ENCODE measurements at regions not wholly inside any gene's neighbourhood (a gene's known extent, or its start where the extent isn't known, plus 50 kb on each side); places are given as distances from the start of the nearest gene placed in this dataset.

GRCh38 chr1:17907999-17908398, 152.9 kb downstream of the ACTL8 start:
- Histone ChIP-seq H2BK12ac (ENCODE audit: low read depth, low read length) (no peak overlapping the region), H3K4me3 (ENCODE audit: extremely low read depth in 1 of 4, insufficient read depth in 2 of 4, low read depth in 3 of 4, low read length in 4 of 4) (no peak overlapping the region), H3K9me3 (ENCODE audit: insufficient read depth in 2 of 2, low read depth in 1 of 2, low read length in 1 of 2) (no peaks in the 10 kb centered on the region), H3K23ac (ENCODE audit: insufficient read length) (no peak overlapping the region), H2BK20ac (ENCODE audit: low read length) (no peak overlapping the region), H3K79me2 (ENCODE audit: control insufficient read depth in 1 of 2, insufficient read depth in 2 of 2, low read length in 2 of 2) (no peaks in the 10 kb centered on the region), H3K79me1 (ENCODE audit: low read depth, low read length) (no peaks in the 10 kb centered on the region), H2BK5ac (ENCODE audit: low read depth, low read length) (no peak overlapping the region), H3K27ac (ENCODE audit: low read depth, low read length) (no peak overlapping the region), H4K5ac (ENCODE audit: insufficient read length, low read depth, low read length) (no peak overlapping the region), H3K23me2 (ENCODE audit: low read depth, low read length) (no peaks in the 10 kb centered on the region), H2BK120ac (replicated peaks; ENCODE audit: low read depth, low read length) (no peak overlapping the region), H3K18ac (ENCODE audit: extremely low read depth, low read length) (no peak overlapping the region), H3K4ac (replicated peaks; ENCODE audit: insufficient read length, low read depth, low read length) (no peak overlapping the region), H3K4me2 (ENCODE audit: insufficient read depth in 1 of 2, low read depth in 2 of 2, low read length in 2 of 2) (no peak overlapping the region), H3K9ac (replicated peaks in 1 of 4; ENCODE audit: extremely low read depth in 1 of 4, low read depth in 3 of 4, low read length in 3 of 4) (no peak overlapping the region), H4K8ac (ENCODE audit: extremely low read depth, insufficient read depth, low read length) (no peak overlapping the region), H2AFZ (ENCODE audit: low read length) (no peak overlapping the region), H4K91ac (replicated peaks; ENCODE audit: insufficient read length, low read length) (no peak overlapping the region), H3K4me1 (replicated peaks in 1 of 4; ENCODE audit: control insufficient read depth in 3 of 4, insufficient read depth in 4 of 4, low read length in 3 of 4) (peaks cover 0 to 7% (median 3%) of the 10 kb centered on the region in 4 experiments; a peak in 6 of 7 replicates), H3K36me3 (ENCODE audit: control insufficient read depth in 2 of 4, insufficient read depth in 4 of 4, low read length in 3 of 4) (no peaks in the 10 kb centered on the region), H3K27me3 (replicated peaks in 1 of 4; ENCODE audit: control insufficient read depth in 3 of 4, extremely low read depth in 1 of 4, insufficient read depth in 3 of 4, low read length in 3 of 4) (no peaks in the 10 kb centered on the region; a peak in 1 of 7 replicates), H3K56ac (replicated peaks; ENCODE audit: insufficient read length, low read depth, low read length) (no peak overlapping the region), H4K20me1 (replicated peaks in 1 of 2; ENCODE audit: control insufficient read depth in 1 of 2, insufficient read depth in 2 of 2, low read length in 2 of 2) (no peaks in the 10 kb centered on the region), H2AK5ac (ENCODE audit: low read depth, low read length) (no peak overlapping the region), H3K14ac (ENCODE audit: insufficient read length) (no peak overlapping the region), H2BK15ac (ENCODE audit: low read length) (no peak overlapping the region)
- TF ChIP-seq RFX5 (IDR thresholded peaks at IDR 0.05; ENCODE audit: borderline replicate concordance, low read depth, low read length) (no peak), E2F6 (IDR thresholded peaks at IDR 0.05) (no peak)
- POLR2A ChIA-PET (ENCODE audit: partially characterized antibody) = no interaction called here
- 71% methylated on average over 3 of the region's 3 CpGs; no CpG with 5 or more reads in 1 of the 2 experiments for WGBS, 2 experiments (ENCODE audit: extremely low coverage in 1 of 2, insufficient coverage in 1 of 2, insufficient read length in 1 of 2, insufficient replicate concordance in 2 of 2, low coverage in 1 of 2, low lambda C conversion rate in 2 of 2, missing lambda C conversion rate in 1 of 2)
- DNase-seq (ENCODE audit: low read depth in 1 of 2, low spot score in 2 of 2) = no peak
- CTCF ChIA-PET (ENCODE audit: partially characterized antibody) = interaction anchor here (2.1 kb wide), 1 partner anchor 212 kb away, joined by 6 read pairs; no protein-coding TSS in a partner anchor
- no peak for FAIRE-seq
